Activated T-helper 1 cell treated with anti-CD3 and anti-CD28 coated beads, Interleukin-12 subunit alpha, Interleukin-12 subunit beta, Interleukin-2, Interleukin-4 antibody, amounts not matched to agents 30 ng/mL and 10 ng/mL and 1 ng/mL, durations not matched to agents 14 hours and 24 hours and 36 hours (primary cell): ENCODE measurements at regions not wholly inside any gene's neighbourhood (a gene's known extent, or its start where the extent isn't known, plus 50 kb on each side); places are given as distances from the start of the nearest gene placed in this dataset.

Experiments
- DNase-seq: peaks from one replicate; pipeline ENCODE4 v3.0.0; 2021; ENCODE audit warnings: low spot score
- H3K27ac Mint-ChIP-seq: one replicate; pipeline ENCODE4 v1.8.0; 2021; ENCODE audit warnings: mild to moderate bottlenecking, mixed read lengths
- H3K27me3 Mint-ChIP-seq: one replicate; pipeline ENCODE4 v1.8.0; 2022; ENCODE audit warnings: mild to moderate bottlenecking, moderate library complexity, mixed read lengths; ENCODE audit not compliant: insufficient read depth
- H3K36me3 Mint-ChIP-seq: one replicate; pipeline ENCODE4 v1.8.0; 2021; ENCODE audit warnings: low read depth, mixed read lengths
- H3K4me1 Mint-ChIP-seq: one replicate; pipeline ENCODE4 v1.8.0; 2021; ENCODE audit warnings: low read depth, mixed read lengths
- H3K4me3 Mint-ChIP-seq: one replicate; pipeline ENCODE4 v1.8.0; 2021; ENCODE audit warnings: mild to moderate bottlenecking, moderate library complexity, mixed read lengths
- H3K9me3 Mint-ChIP-seq: one replicate; pipeline ENCODE4 v1.8.0; 2021; ENCODE audit warnings: mixed read lengths
- intact Hi-C: fragments of 100-400 bp; cut with micrococcal nuclease; formaldehyde crosslinking; loops from one replicate; pipeline ENCODE4 v1.15.1; 2024

GRCh38 chr15:39127925-39128617 is 452.8 kb upstream of the THBS1 start:
- Mint-ChIP-seq H3K4me1 (peaks cover 19% of the 10 kb centered on the region), H3K27ac (peak overlapping the region; percentile 37), H3K9me3 (no peaks in the 10 kb centered on the region), H3K4me3 (no peak overlapping the region), H3K36me3 (no peaks in the 10 kb centered on the region), H3K27me3 (peaks cover 7% of the 10 kb centered on the region)
- peak; percentile 2 for DNase-seq
- intact Hi-C loops = loop anchor here (5.0 kb wide), 3 partner anchors 44 to 431 kb away; no protein-coding TSS in a partner anchor

DNA sequence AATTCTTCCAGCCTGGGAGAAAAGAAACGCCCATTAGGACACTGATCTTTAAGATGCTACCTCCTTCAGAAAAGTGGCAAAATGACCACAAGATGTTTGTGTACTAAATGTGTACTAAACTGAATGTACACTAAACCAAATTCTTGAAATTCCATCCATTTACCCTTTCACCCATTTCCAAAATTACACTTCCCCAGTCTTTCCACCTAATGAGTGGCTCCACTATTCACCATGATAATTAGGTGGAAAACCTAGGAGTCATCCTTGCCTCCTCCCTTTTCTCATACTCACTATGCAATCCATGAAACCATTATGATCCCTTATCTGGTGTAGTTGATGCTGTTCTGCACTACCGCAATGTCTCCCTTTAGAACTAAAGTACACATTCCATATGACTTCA is 452.1 kb upstream of the THBS1 start:
- Mint-ChIP-seq H3K4me1 (peaks cover 19% of the 10 kb centered on the region), H3K9me3 (no peaks in the 10 kb centered on the region), H3K4me3 (no peak overlapping the region), H3K27ac (no peak overlapping the region), H3K36me3 (no peaks in the 10 kb centered on the region), H3K27me3 (peaks cover 7% of the 10 kb centered on the region)
- no peak for DNase-seq
- intact Hi-C loops = loop anchor here (5.0 kb wide), 3 partner anchors 44 to 431 kb away; no protein-coding TSS in a partner anchor

GRCh38 chr15:39130556-39131379 is 450.1 kb upstream of the THBS1 start:
- no peak overlapping the region for H3K4me3 Mint-ChIP-seq
- no peaks in the 10 kb centered on the region for H3K36me3 Mint-ChIP-seq
- intact Hi-C loops = no loop called here
- no peaks in the 10 kb centered on the region for H3K9me3 Mint-ChIP-seq
- no peak for DNase-seq
- no peak overlapping the region for H3K27ac Mint-ChIP-seq
- no peaks in the 10 kb centered on the region for H3K27me3 Mint-ChIP-seq
- peaks cover 18% of the 10 kb centered on the region for H3K4me1 Mint-ChIP-seq

GRCh38 chr15:39131609-39132008 is 449.3 kb upstream of the THBS1 start:
- DNase-seq = no peak
- no peaks in the 10 kb centered on the region for H3K9me3 Mint-ChIP-seq
- H3K27me3 Mint-ChIP-seq = no peaks in the 10 kb centered on the region
- peaks cover 13% of the 10 kb centered on the region for H3K4me1 Mint-ChIP-seq
- no peak overlapping the region for H3K4me3 Mint-ChIP-seq
- no peak overlapping the region for H3K27ac Mint-ChIP-seq
- intact Hi-C loops = no loop called here
- no peaks in the 10 kb centered on the region for H3K36me3 Mint-ChIP-seq

GRCh38 chr15:39132070-39132469 is 448.8 kb upstream of the THBS1 start:
- Mint-ChIP-seq H3K4me1 (peaks cover 13% of the 10 kb centered on the region), H3K4me3 (no peak overlapping the region), H3K27me3 (no peaks in the 10 kb centered on the region), H3K27ac (no peak overlapping the region), H3K36me3 (no peaks in the 10 kb centered on the region), H3K9me3 (no peaks in the 10 kb centered on the region)
- no peak for DNase-seq
- intact Hi-C loops = no loop called here

- DNase-seq = no peak
- Mint-ChIP-seq H3K27ac (no peak overlapping the region), H3K4me1 (peaks cover 11% of the 10 kb centered on the region), H3K4me3 (no peak overlapping the region), H3K36me3 (no peaks in the 10 kb centered on the region), H3K9me3 (no peaks in the 10 kb centered on the region), H3K27me3 (no peaks in the 10 kb centered on the region)
- intact Hi-C loops = no loop called here
Observed at GRCh38 chr15:39132954-39133600, 447.8 kb upstream of the THBS1 start.

DNA sequence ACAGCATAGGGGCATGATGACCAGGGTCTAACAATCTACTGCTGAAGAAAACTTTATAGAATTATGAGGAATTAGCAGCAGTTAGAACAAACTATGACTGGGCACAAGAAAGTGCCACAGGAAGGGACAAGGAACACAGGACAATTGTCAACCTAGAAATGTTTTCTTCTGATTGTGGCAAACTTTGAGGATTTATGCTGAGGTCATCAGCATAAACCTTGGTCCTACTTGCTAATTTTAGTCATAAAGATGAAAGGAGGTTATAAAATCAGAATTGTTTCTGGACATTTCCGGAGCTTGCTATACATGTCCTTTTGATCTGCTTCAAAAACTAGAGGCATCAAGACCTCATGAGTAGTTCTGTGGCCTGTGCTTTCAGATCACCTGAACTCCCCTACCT is 446.6 kb upstream of the THBS1 start:
- Mint-ChIP-seq H3K36me3 (no peaks in the 10 kb centered on the region), H3K27me3 (no peaks in the 10 kb centered on the region), H3K4me1 (peaks cover 4% of the 10 kb centered on the region), H3K9me3 (no peaks in the 10 kb centered on the region), H3K4me3 (no peak overlapping the region), H3K27ac (no peak overlapping the region)
- no peak for DNase-seq
- intact Hi-C loops = no loop called here

DNA sequence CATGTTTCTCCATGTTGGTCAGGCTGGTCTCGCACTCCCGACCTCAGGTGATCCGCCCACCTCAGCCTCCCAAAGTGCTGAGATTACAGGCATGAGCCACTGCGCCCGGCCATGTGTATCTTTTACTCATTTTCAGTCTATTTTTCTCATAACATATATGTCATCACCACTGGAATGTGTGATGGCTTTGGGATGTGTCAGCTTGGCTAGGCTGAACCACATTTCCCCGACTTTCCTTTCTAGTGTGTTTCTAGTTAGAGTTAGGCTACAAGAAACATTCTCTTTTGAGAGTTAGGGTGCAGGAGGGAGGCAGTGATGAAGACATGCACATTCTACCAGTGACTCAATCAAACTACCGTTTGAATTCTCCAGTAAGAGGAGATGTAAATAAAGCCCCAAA is 444.9 kb upstream of the THBS1 start:
- intact Hi-C loops = no loop called here
- Mint-ChIP-seq H3K27me3 (no peaks in the 10 kb centered on the region), H3K4me1 (peaks cover 16% of the 10 kb centered on the region), H3K27ac (no peak overlapping the region), H3K9me3 (no peaks in the 10 kb centered on the region), H3K4me3 (no peak overlapping the region), H3K36me3 (no peaks in the 10 kb centered on the region)
- no peak for DNase-seq

DNA sequence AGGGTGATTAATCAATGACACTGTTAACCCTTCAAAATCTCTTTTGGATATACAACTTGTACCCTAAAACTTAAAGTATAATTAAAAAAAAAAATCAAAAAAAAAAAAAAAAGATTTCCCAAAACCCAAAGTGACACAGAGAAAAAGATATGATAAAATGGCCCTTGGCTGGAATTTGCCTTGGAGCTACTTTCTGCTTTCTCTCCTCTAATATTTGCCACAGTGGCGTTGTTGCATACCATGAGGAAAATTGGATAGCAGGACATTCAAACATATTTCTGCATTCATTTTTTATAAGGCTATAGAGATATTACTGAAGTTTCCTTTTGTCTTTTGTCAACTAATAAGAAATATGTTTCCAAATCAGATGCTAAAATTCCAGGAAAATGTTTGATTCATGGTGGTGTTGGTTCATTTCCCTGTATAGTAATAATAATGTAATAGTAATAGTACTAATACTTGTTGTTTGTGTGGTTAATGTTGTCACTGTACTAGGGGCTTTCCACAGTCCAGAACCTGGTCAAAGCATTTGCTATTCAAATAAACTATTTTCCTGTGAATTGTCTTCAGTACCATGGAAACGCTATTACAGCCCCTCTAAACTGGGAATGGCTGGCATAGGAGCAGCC is 441.3 kb upstream of the THBS1 start:
- H3K27me3 Mint-ChIP-seq = no peaks in the 10 kb centered on the region
- H3K27ac Mint-ChIP-seq = peak overlapping the region; percentile 37
- peaks cover 16% of the 10 kb centered on the region for H3K9me3 Mint-ChIP-seq
- H3K36me3 Mint-ChIP-seq = peaks cover 9% of the 10 kb centered on the region
- H3K4me3 Mint-ChIP-seq = no peak overlapping the region
- intact Hi-C loops = loop anchor here (5.0 to 10.0 kb wide), 4 partner anchors 452 to 712 kb away; partner anchors contain the start of gene RASGRP1
- H3K4me1 Mint-ChIP-seq = peaks cover 48% of the 10 kb centered on the region
- no peak for DNase-seq

GRCh38 chr15:39140060-39140604 is 440.7 kb upstream of the THBS1 start:
- DNase-seq = peak; percentile 14
- Mint-ChIP-seq H3K36me3 (peaks cover 10% of the 10 kb centered on the region), H3K4me3 (no peak overlapping the region), H3K9me3 (peaks cover 16% of the 10 kb centered on the region), H3K27ac (peak overlapping the region; percentile 37), H3K27me3 (no peaks in the 10 kb centered on the region), H3K4me1 (peaks cover 54% of the 10 kb centered on the region)
- intact Hi-C loops = loop anchor here (5.0 to 10.0 kb wide), 4 partner anchors 453 to 713 kb away; partner anchors contain the start of gene RASGRP1

- Mint-ChIP-seq H3K36me3 (peaks cover 10% of the 10 kb centered on the region), H3K27ac (peak overlapping the region; percentile 92), H3K27me3 (no peaks in the 10 kb centered on the region), H3K9me3 (peaks cover 21% of the 10 kb centered on the region), H3K4me3 (peak overlapping the region; percentile 13), H3K4me1 (peaks cover 63% of the 10 kb centered on the region)
- intact Hi-C loops = loop anchor here (1.0 to 10.0 kb wide), 5 partner anchors 109 to 715 kb away; partner anchors contain the start of gene RASGRP1
- DNase-seq = no peak
Observed at GRCh38 chr15:39142500-39142899, 438.4 kb upstream of the THBS1 start.

DNA sequence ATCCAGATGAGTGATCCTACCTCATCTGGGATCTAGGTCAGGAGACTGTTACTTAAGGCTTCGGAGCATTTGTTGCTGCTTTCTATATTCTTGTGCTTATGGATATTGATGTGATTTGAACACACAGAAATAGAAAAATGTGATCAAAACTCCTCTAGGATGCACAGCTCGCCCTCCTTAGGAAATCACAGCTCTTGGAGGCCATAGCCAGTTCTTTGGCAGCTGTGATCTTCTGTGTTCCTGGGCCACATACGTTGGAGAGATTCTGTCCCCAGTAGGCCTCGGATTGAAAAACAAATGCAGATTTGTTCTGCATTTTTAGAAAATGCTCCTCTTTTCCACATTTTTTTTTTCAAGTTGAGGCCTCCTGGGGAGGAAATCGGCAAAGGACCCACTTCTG is 437.4 kb upstream of the THBS1 start:
- intact Hi-C loops = loop anchor here (5.0 to 10.0 kb wide), 4 partner anchors 456 to 716 kb away; partner anchors contain the start of gene RASGRP1
- peaks cover 21% of the 10 kb centered on the region for H3K9me3 Mint-ChIP-seq
- H3K4me1 Mint-ChIP-seq = peaks cover 63% of the 10 kb centered on the region
- no peak overlapping the region for H3K27ac Mint-ChIP-seq
- no peaks in the 10 kb centered on the region for H3K27me3 Mint-ChIP-seq
- DNase-seq = no peak
- peaks cover 10% of the 10 kb centered on the region for H3K36me3 Mint-ChIP-seq
- H3K4me3 Mint-ChIP-seq = no peak overlapping the region
